Activated CD4-positive, alpha-beta T cell treated with anti-CD3 and anti-CD28 coated beads, Interleukin-2, amount 10 ng/mL, durations not matched to agents 24 days and 14 days (primary cell): ENCODE measurements at regions not wholly inside any gene's neighbourhood (a gene's known extent, or its start where the extent isn't known, plus 50 kb on each side); places are given as distances from the start of the nearest gene placed in this dataset.
"Not testable (repeated sequence)": the region's sequence is repeated elsewhere in the genome, so short reads cannot be mapped to it uniquely, and the experiment has no call there.

Experiments used
- DNase-seq: peaks from one replicate; pipeline ENCODE4 v3.0.0; 2022
- H3K27ac Mint-ChIP-seq: one replicate; pipeline ENCODE4 v1.8.0; 2022; ENCODE audit warnings: mild to moderate bottlenecking, mixed read lengths
- H3K27me3 Mint-ChIP-seq: one replicate; pipeline ENCODE4 v1.8.0; 2022; ENCODE audit warnings: mixed read lengths
- H3K36me3 Mint-ChIP-seq: one replicate; pipeline ENCODE4 v1.8.0; 2022; ENCODE audit warnings: low read depth, mild to moderate bottlenecking, mixed read lengths
- H3K4me1 Mint-ChIP-seq: one replicate; pipeline ENCODE4 v1.8.0; 2021; ENCODE audit warnings: mixed read lengths
- H3K4me3 Mint-ChIP-seq: one replicate; pipeline ENCODE4 v1.8.0; 2022; ENCODE audit warnings: mild to moderate bottlenecking, moderate library complexity, mixed read lengths
- H3K9me3 Mint-ChIP-seq: one replicate; pipeline ENCODE4 v1.8.0; 2021; ENCODE audit warnings: mixed read lengths
- intact Hi-C: fragments of 100-400 bp; cut with micrococcal nuclease; formaldehyde crosslinking; loops from one replicate; pipeline ENCODE4 v1.15.1; 2023

GRCh38 chr9:71515626-71516025 lies 252.7 kb downstream of the CEMIP2 start:
- intact Hi-C loops, result no loop called here
- H3K27ac Mint-ChIP-seq, result no peak overlapping the region
- peaks cover 8% of the 10 kb centered on the region for H3K27me3 Mint-ChIP-seq
- DNase-seq, result no peak
- H3K4me3 Mint-ChIP-seq, result no peak overlapping the region
- H3K36me3 Mint-ChIP-seq, result no peaks in the 10 kb centered on the region
- no peaks in the 10 kb centered on the region for H3K4me1 Mint-ChIP-seq
- H3K9me3 Mint-ChIP-seq, result no peaks in the 10 kb centered on the region

- no peak for DNase-seq
- peaks cover 8% of the 10 kb centered on the region for H3K27me3 Mint-ChIP-seq
- H3K36me3 Mint-ChIP-seq, result no peaks in the 10 kb centered on the region
- H3K4me1 Mint-ChIP-seq, result no peaks in the 10 kb centered on the region
- no peak overlapping the region for H3K27ac Mint-ChIP-seq
- intact Hi-C loops, result no loop called here
- no peak overlapping the region for H3K4me3 Mint-ChIP-seq
- no peaks in the 10 kb centered on the region for H3K9me3 Mint-ChIP-seq
Measured at GRCh38 chr9:71515107-71515506, 253.2 kb downstream of the CEMIP2 start.

GRCh38 chr9:71514344-71514975 lies 253.9 kb downstream of the CEMIP2 start:
- Mint-ChIP-seq H3K27me3 (peaks cover 8% of the 10 kb centered on the region), H3K4me3 (no peak overlapping the region), H3K36me3 (no peaks in the 10 kb centered on the region), H3K27ac (no peak overlapping the region), H3K9me3 (no peaks in the 10 kb centered on the region), H3K4me1 (no peaks in the 10 kb centered on the region)
- DNase-seq, result no peak
- intact Hi-C loops, result no loop called here

- Mint-ChIP-seq H3K4me1 (no peaks in the 10 kb centered on the region), H3K9me3 (no peaks in the 10 kb centered on the region), H3K36me3 (no peaks in the 10 kb centered on the region), H3K27me3 (peaks cover 6% of the 10 kb centered on the region), H3K27ac (no peak overlapping the region), H3K4me3 (no peak overlapping the region)
- intact Hi-C loops, result no loop called here
- no peak for DNase-seq
Measured at GRCh38 chr9:71509054-71509453, 259.3 kb downstream of the CEMIP2 start.

- H3K27me3 Mint-ChIP-seq, DNase-seq, intact Hi-C loops, H3K4me1 Mint-ChIP-seq, H3K4me3 Mint-ChIP-seq, H3K36me3 Mint-ChIP-seq, H3K27ac Mint-ChIP-seq, H3K9me3 Mint-ChIP-seq: not testable (repeated sequence)
Measured at GRCh38 chr9:71508141-71508540, 260.2 kb downstream of the CEMIP2 start.

- Mint-ChIP-seq H3K4me1 (no peaks in the 10 kb centered on the region), H3K27me3 (peaks cover 5% of the 10 kb centered on the region), H3K27ac (no peak overlapping the region), H3K4me3 (no peak overlapping the region), H3K9me3 (no peaks in the 10 kb centered on the region), H3K36me3 (no peaks in the 10 kb centered on the region)
- DNase-seq, result no peak
- intact Hi-C loops, result no loop called here
Measured at GRCh38 chr9:71506821-71507220, 261.5 kb downstream of the CEMIP2 start.

GRCh38 chr9:71504636-71505035 lies 263.7 kb downstream of the CEMIP2 start:
- no peaks in the 10 kb centered on the region for H3K9me3 Mint-ChIP-seq
- no peak for DNase-seq
- no peak overlapping the region for H3K27ac Mint-ChIP-seq
- intact Hi-C loops, result no loop called here
- H3K4me3 Mint-ChIP-seq, result no peak overlapping the region
- peaks cover 2% of the 10 kb centered on the region for H3K27me3 Mint-ChIP-seq
- H3K36me3 Mint-ChIP-seq, result no peaks in the 10 kb centered on the region
- no peaks in the 10 kb centered on the region for H3K4me1 Mint-ChIP-seq

- H3K27me3 Mint-ChIP-seq, result peaks cover 2% of the 10 kb centered on the region
- no peak for DNase-seq
- H3K36me3 Mint-ChIP-seq, result no peaks in the 10 kb centered on the region
- H3K4me1 Mint-ChIP-seq, result no peaks in the 10 kb centered on the region
- intact Hi-C loops, result no loop called here
- no peaks in the 10 kb centered on the region for H3K9me3 Mint-ChIP-seq
- H3K4me3 Mint-ChIP-seq, result no peak overlapping the region
- H3K27ac Mint-ChIP-seq, result no peak overlapping the region
Measured at GRCh38 chr9:71498691-71499090, 269.6 kb downstream of the CEMIP2 start.

- Mint-ChIP-seq H3K4me3 (no peak overlapping the region), H3K9me3 (no peaks in the 10 kb centered on the region), H3K27me3 (peaks cover 13% of the 10 kb centered on the region), H3K36me3 (no peaks in the 10 kb centered on the region), H3K4me1 (no peaks in the 10 kb centered on the region), H3K27ac (no peak overlapping the region)
- no peak for DNase-seq
- intact Hi-C loops, result no loop called here
Measured at GRCh38 chr9:71490810-71491209, 277.5 kb downstream of the CEMIP2 start.

GRCh38 chr9:71487061-71487460 lies 281.3 kb downstream of the CEMIP2 start:
- no peak for DNase-seq
- no peak overlapping the region for H3K27ac Mint-ChIP-seq
- H3K4me3 Mint-ChIP-seq, result no peak overlapping the region
- intact Hi-C loops, result no loop called here
- no peaks in the 10 kb centered on the region for H3K9me3 Mint-ChIP-seq
- no peaks in the 10 kb centered on the region for H3K36me3 Mint-ChIP-seq
- peaks cover 8% of the 10 kb centered on the region for H3K27me3 Mint-ChIP-seq
- no peaks in the 10 kb centered on the region for H3K4me1 Mint-ChIP-seq

GRCh38 chr9:71485326-71485725 lies 283.0 kb downstream of the CEMIP2 start:
- H3K4me1 Mint-ChIP-seq, result no peaks in the 10 kb centered on the region
- H3K27ac Mint-ChIP-seq, result no peak overlapping the region
- H3K36me3 Mint-ChIP-seq, result no peaks in the 10 kb centered on the region
- intact Hi-C loops, result no loop called here
- no peak for DNase-seq
- no peaks in the 10 kb centered on the region for H3K9me3 Mint-ChIP-seq
- peaks cover 4% of the 10 kb centered on the region for H3K27me3 Mint-ChIP-seq
- H3K4me3 Mint-ChIP-seq, result no peak overlapping the region

- H3K27me3 Mint-ChIP-seq, result peaks cover 4% of the 10 kb centered on the region
- no peak for DNase-seq
- H3K9me3 Mint-ChIP-seq, result no peaks in the 10 kb centered on the region
- no peak overlapping the region for H3K27ac Mint-ChIP-seq
- no peaks in the 10 kb centered on the region for H3K36me3 Mint-ChIP-seq
- no peaks in the 10 kb centered on the region for H3K4me1 Mint-ChIP-seq
- intact Hi-C loops, result no loop called here
- H3K4me3 Mint-ChIP-seq, result no peak overlapping the region
Measured at GRCh38 chr9:71483436-71483835, 284.9 kb downstream of the CEMIP2 start.

- no peaks in the 10 kb centered on the region for H3K36me3 Mint-ChIP-seq
- intact Hi-C loops, result no loop called here
- H3K27me3 Mint-ChIP-seq, result no peaks in the 10 kb centered on the region
- H3K4me1 Mint-ChIP-seq, result no peaks in the 10 kb centered on the region
- no peaks in the 10 kb centered on the region for H3K9me3 Mint-ChIP-seq
- no peak for DNase-seq
- H3K27ac Mint-ChIP-seq, result no peak overlapping the region
- H3K4me3 Mint-ChIP-seq, result no peak overlapping the region
Measured at GRCh38 chr9:71479621-71480020, 288.7 kb downstream of the CEMIP2 start.

- H3K9me3 Mint-ChIP-seq, result no peaks in the 10 kb centered on the region
- no peaks in the 10 kb centered on the region for H3K36me3 Mint-ChIP-seq
- H3K4me1 Mint-ChIP-seq, result no peaks in the 10 kb centered on the region
- intact Hi-C loops, result no loop called here
- no peak for DNase-seq
- H3K4me3 Mint-ChIP-seq, result no peak overlapping the region
- H3K27ac Mint-ChIP-seq, result no peak overlapping the region
- H3K27me3 Mint-ChIP-seq, result peaks cover 2% of the 10 kb centered on the region
Measured at GRCh38 chr9:71472400-71472799, 295.9 kb downstream of the CEMIP2 start.

- no peaks in the 10 kb centered on the region for H3K9me3 Mint-ChIP-seq
- intact Hi-C loops, result no loop called here
- DNase-seq, result no peak
- no peak overlapping the region for H3K27ac Mint-ChIP-seq
- no peaks in the 10 kb centered on the region for H3K36me3 Mint-ChIP-seq
- no peaks in the 10 kb centered on the region for H3K27me3 Mint-ChIP-seq
- no peak overlapping the region for H3K4me3 Mint-ChIP-seq
- H3K4me1 Mint-ChIP-seq, result no peaks in the 10 kb centered on the region
Measured at GRCh38 chr9:71465392-71465791, 302.9 kb downstream of the CEMIP2 start.
